ENCODE measurements at regions not wholly inside any gene's neighbourhood (a gene's known extent, or its start where the extent isn't known, plus 50 kb on each side); places are given as distances from the start of the nearest gene placed in this dataset.

GRCh38 chr18:28438381-28438780, 261.5 kb upstream of the CDH2 start:
- SMC1A ChIA-PET (ENCODE audit: uncharacterized antibody, unreplicated experiment), result no interaction called here
- BruUV-seq (replicated peaks), result no TSS peak
- RAD21 ChIA-PET (ENCODE audit: unreplicated experiment), result no interaction called here
- TF ChIP-seq BCL3 (IDR thresholded peaks at IDR 0.05; ENCODE audit: borderline replicate concordance, insufficient read depth, low read depth, low read length, poor library complexity, severe bottlenecking), result no peak
- TF ChIP-seq ZZZ3 (IDR thresholded peaks at IDR 0.05; ENCODE audit: control insufficient read depth, insufficient read length, low read depth), result no peak
- TF ChIP-seq YBX1 (IDR thresholded peaks at IDR 0.05), result no peak
- TF ChIP-seq ESRRA (IDR thresholded peaks at IDR 0.05; ENCODE audit: low read length), result no peak
- TF ChIP-seq PKNOX1 (IDR thresholded peaks at IDR 0.05), result no peak
- no peak for TF ChIP-seq SMAD1 (IDR thresholded peaks at IDR 0.05; ENCODE audit: low read depth, partially characterized antibody)
- DNase-seq (ENCODE audit: low read depth, low spot score), result no peak
- no peak overlapping the region for H3K27ac ChIP-seq (ENCODE audit: control insufficient read depth, insufficient read depth)
- no peaks in the 10 kb centered on the region for H3K27me3 ChIP-seq (replicated peaks in 1 of 2; ENCODE audit: control insufficient read depth in 2 of 2, insufficient read depth in 2 of 2, low read length in 1 of 2)
- H3K4me3 ChIP-seq, result no peak overlapping the region
- CTCF ChIA-PET, result no interaction called here
- WGBS (ENCODE audit: insufficient coverage, insufficient replicate concordance, low lambda C conversion rate, missing lambda C conversion rate), result 0% methylated on average over 2 of the region's 2 CpGs
- no peak for ATAC-seq
- H3K79me2 ChIP-seq (ENCODE audit: control insufficient read depth, insufficient read depth, low read length), result no peaks in the 10 kb centered on the region
- H2AFZ ChIP-seq (ENCODE audit: control insufficient read depth, low read depth, low read length), result no peak overlapping the region
- H3K4me1 ChIP-seq (ENCODE audit: control insufficient read depth, insufficient read depth, low read length), result no peaks in the 10 kb centered on the region
- intact Hi-C loops (cut with micrococcal nuclease; ENCODE audit: unreplicated experiment) (no loop called here), in situ Hi-C loops (cut with MboI) (no loop called here)
- H3K9ac ChIP-seq (ENCODE audit: control insufficient read depth, insufficient read depth, low read length), result no peak overlapping the region
- FAIRE-seq, result no peak
- POLR2A ChIA-PET, result no interaction called here
- H4K20me1 ChIP-seq (ENCODE audit: control insufficient read depth, insufficient read depth), result no peaks in the 10 kb centered on the region
- H3K4me2 ChIP-seq (ENCODE audit: control insufficient read depth, insufficient read depth), result no peak overlapping the region
- no peaks in the 10 kb centered on the region for H3K36me3 ChIP-seq (ENCODE audit: control insufficient read depth in 2 of 2, insufficient read depth in 2 of 2, low read length in 1 of 2)
- no peaks in the 10 kb centered on the region for H3K9me3 ChIP-seq (replicated peaks; ENCODE audit: control insufficient read depth, insufficient read depth, low read length)
